Mesendoderm (in vitro differentiated cells): ENCODE measurements at regions not wholly inside any gene's neighbourhood (a gene's known extent, or its start where the extent isn't known, plus 50 kb on each side); places are given as distances from the start of the nearest gene placed in this dataset. TPM values are rescaled to one million over a fixed set of nuclear protein-coding genes. Genes with fewer than 3 reads are reported as not detected.

Source experiments
- small RNA-seq: library from polyadenylated mRNA; stranded (forward); fragments of <200 nt; extraction: miRNeasy Mini kit (QIAGEN cat#:217004); gene quantifications from one replicate; pipeline ENCODE3, GENCODE V24; 2013; ENCODE audit not compliant: insufficient read depth

Small RNA genes lying in the stretch of these regions (small RNA-seq; reads per million reads assigned to genes)
- gene RN7SKP279, result not detected
